PC-9 (cell line): ENCODE measurements at regions not wholly inside any gene's neighbourhood (a gene's known extent, or its start where the extent isn't known, plus 50 kb on each side); places are given as distances from the start of the nearest gene placed in this dataset.

ENCODE experiments used
- EZH2 ChIP-seq: fragments of 200-600 bp; sonication (generic); IDR thresholded peaks from 2 replicates; pipeline ENCODE4 v1.8.0; 2017; ENCODE audit warnings: antibody characterized with exemption, low read depth
- TF ChIP-seq, protein P1 (sequence below): fragments of 200-600 bp; sonication (generic); conservative IDR thresholded peaks from 2 replicates; pipeline ENCODE4 v1.6.1; 2017; ENCODE audit warnings: mixed run types, antibody characterized with exemption, mild to moderate bottlenecking, moderate library complexity

GRCh38 chr6:44653091-44653490 lies 265.6 kb downstream of the CDC5L start:
- TF ChIP-seq, protein P1, sequence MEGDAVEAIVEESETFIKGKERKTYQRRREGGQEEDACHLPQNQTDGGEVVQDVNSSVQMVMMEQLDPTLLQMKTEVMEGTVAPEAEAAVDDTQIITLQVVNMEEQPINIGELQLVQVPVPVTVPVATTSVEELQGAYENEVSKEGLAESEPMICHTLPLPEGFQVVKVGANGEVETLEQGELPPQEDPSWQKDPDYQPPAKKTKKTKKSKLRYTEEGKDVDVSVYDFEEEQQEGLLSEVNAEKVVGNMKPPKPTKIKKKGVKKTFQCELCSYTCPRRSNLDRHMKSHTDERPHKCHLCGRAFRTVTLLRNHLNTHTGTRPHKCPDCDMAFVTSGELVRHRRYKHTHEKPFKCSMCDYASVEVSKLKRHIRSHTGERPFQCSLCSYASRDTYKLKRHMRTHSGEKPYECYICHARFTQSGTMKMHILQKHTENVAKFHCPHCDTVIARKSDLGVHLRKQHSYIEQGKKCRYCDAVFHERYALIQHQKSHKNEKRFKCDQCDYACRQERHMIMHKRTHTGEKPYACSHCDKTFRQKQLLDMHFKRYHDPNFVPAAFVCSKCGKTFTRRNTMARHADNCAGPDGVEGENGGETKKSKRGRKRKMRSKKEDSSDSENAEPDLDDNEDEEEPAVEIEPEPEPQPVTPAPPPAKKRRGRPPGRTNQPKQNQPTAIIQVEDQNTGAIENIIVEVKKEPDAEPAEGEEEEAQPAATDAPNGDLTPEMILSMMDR, result no peak
- no peak for TF ChIP-seq EZH2
